Esophagus squamous epithelium (tissue), 4 donors: ENCODE measurements at regions not wholly inside any gene's neighbourhood (a gene's known extent, or its start where the extent isn't known, plus 50 kb on each side); places are given as distances from the start of the nearest gene placed in this dataset.

Experiments
- CTCF ChIP-seq, 6 experiments: fragments of 450-650 bp in 4 of 6; fragments of 200-600 bp in 2 of 6; sonication (generic) in 2 of 6; IDR thresholded peaks; one replicate each; pipeline ENCODE4 v1.5.1; 2016 to 2019; ENCODE audit warnings: antibody characterized with exemption in 6 of 6, mild to moderate bottlenecking in 4 of 6, moderate library complexity in 4 of 6
- POLR2A ChIP-seq, 4 donors: fragments of 450-650 bp; IDR thresholded peaks; one replicate each; pipeline ENCODE4 v1.6.1; 2017; ENCODE audit warnings: antibody characterized with exemption in 4 of 4, mild to moderate bottlenecking in 4 of 4, moderate library complexity in 3 of 4

- no peak for TF ChIP-seq CTCF (IDR thresholded peaks at IDR 0.05)
- no peak for TF ChIP-seq POLR2A (IDR thresholded peaks at IDR 0.05)
These were observed 189.6 kb upstream of the GRM7 start for GRCh38 chr3:6671363-6671762.
